Cardiac fibroblast (primary cell): ENCODE measurements at regions not wholly inside any gene's neighbourhood (a gene's known extent, or its start where the extent isn't known, plus 50 kb on each side); places are given as distances from the start of the nearest gene placed in this dataset.

Experiments
- DNase-seq, 2 donors: peaks; one replicate each; pipeline versions ENCODE4 v3.0.0 to v3.0.0-alpha.2; 2010; ENCODE audit warnings: low read depth in 2 of 2
- H3K4me3 ChIP-seq, 2 donors: replicated peaks in 1 of 2; 1 replicate in 1 of 2; 2 replicates in 1 of 2; pipeline ENCODE4 v1.5.1; 2011; ENCODE audit warnings: low read depth in 2 of 2, low read length in 2 of 2, mild to moderate bottlenecking in 2 of 2, moderate library complexity in 1 of 2
- TF ChIP-seq, protein P1 (sequence below): IDR thresholded peaks from one replicate; pipeline ENCODE4 v1.5.1; 2011; ENCODE audit warnings: low read depth, mild to moderate bottlenecking, low read length, inconsistent platforms

DNA sequence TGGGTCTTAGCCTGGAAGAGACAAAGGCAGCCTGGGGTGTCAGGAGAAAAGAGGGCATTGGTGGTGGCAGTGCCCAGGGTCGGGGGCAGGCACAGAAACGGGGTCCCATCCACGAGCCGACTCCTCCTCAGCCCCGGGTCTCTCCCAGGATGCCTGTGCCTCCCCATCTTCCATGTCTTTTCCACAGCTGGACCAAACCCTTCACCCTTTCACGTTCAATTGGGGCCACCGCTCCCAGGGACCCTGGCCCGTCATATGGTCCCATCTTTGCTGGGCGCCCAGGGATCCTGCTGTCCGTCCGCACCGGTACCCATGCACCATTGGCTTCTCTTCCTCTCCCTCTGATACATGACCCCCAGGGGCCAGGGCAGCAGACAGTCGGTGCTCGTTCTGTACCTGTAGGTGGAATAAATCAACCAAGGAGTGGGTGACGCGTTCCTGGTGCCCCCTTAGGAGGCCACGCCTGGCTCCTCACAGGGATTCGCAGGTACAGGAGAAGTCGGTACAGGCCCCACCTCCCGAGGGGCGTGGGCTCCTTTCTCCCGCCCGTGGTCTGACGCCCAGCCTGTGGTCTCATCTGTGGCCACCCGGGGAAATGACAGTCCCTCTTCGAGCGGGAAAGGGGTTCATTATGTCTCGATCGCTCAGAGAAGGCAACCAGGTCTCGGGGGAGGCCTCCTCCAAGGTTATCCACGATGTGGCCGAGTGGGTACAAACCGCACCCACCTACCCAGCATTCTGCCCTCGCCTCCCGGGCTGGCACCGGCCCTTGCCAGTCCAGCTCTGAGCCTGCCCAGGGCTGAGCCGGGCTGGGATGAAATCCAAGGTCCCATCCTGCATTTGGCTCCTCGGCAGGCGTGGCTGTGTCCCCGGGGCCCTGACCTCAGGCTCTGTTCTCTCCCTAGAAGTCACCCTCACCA lies 1493.6 kb downstream of the BRD1 start:
- no peak overlapping the region for H3K4me3 ChIP-seq
- DNase-seq: no peak
- TF ChIP-seq, protein P1, sequence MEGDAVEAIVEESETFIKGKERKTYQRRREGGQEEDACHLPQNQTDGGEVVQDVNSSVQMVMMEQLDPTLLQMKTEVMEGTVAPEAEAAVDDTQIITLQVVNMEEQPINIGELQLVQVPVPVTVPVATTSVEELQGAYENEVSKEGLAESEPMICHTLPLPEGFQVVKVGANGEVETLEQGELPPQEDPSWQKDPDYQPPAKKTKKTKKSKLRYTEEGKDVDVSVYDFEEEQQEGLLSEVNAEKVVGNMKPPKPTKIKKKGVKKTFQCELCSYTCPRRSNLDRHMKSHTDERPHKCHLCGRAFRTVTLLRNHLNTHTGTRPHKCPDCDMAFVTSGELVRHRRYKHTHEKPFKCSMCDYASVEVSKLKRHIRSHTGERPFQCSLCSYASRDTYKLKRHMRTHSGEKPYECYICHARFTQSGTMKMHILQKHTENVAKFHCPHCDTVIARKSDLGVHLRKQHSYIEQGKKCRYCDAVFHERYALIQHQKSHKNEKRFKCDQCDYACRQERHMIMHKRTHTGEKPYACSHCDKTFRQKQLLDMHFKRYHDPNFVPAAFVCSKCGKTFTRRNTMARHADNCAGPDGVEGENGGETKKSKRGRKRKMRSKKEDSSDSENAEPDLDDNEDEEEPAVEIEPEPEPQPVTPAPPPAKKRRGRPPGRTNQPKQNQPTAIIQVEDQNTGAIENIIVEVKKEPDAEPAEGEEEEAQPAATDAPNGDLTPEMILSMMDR: no peak

DNA sequence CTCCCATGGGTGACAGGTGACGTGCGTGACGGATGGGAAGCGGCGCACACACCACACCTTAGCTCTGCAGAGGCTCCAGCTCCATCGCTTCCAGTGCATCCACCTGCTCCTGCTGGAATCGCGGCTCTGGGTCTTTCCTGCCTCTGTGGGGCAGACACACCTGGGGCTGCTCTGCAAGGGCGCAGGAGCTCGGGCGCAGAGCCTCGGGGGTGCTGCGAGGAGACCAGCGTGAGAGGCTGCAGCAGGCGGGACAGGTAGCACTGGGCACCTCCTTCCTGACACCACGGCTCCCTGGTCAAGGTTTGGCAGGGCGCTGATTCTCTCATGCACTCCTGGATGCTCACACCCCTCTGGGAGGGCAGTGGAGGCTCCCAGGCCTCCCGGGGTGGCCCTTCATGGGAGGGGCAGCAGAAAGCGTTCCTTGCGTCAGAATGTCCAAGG lies 1494.3 kb downstream of the BRD1 start:
- H3K4me3 ChIP-seq: no peak overlapping the region
- no peak for DNase-seq
- TF ChIP-seq, protein P1: no peak

DNA sequence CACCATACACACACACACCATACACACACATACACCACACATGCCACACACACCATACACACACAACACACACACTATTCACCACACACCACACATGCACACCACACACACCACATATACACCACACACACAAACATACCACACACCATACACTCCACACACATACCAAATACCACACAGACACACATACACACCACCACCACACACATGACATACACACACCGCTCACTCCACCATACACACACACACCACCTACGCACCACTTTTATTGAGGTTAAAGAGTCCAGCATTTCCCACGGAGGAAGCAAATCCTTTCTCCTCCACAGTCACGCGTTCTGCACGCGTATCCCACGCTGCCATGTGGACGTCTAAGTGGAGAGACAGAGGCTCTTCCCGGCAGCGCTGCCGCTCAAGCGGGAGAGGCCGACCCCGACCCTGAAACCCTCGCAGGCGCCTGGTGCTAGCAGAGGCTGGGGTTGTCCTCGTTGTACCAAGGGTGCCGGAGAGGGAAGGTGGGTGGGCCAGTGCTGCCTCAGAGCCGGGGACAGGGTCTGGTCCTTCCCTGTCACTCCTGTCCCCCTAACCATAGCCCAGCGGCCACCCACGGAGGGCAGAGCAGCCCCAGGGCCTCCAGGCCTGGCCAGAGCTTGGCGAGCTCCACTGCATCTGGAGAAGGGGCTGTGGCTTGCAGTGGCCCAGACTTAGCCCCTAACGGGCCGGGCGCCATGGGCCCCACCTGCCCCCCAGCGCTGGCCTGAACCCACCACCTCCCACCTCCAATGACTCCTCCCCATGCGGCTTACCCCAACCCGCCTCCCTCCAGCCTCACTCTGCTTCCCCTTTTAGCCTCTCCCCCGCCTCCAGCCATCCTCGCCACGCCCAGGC lies 1495.0 kb downstream of the BRD1 start:
- DNase-seq: no peak
- TF ChIP-seq, protein P1: no peak

DNA sequence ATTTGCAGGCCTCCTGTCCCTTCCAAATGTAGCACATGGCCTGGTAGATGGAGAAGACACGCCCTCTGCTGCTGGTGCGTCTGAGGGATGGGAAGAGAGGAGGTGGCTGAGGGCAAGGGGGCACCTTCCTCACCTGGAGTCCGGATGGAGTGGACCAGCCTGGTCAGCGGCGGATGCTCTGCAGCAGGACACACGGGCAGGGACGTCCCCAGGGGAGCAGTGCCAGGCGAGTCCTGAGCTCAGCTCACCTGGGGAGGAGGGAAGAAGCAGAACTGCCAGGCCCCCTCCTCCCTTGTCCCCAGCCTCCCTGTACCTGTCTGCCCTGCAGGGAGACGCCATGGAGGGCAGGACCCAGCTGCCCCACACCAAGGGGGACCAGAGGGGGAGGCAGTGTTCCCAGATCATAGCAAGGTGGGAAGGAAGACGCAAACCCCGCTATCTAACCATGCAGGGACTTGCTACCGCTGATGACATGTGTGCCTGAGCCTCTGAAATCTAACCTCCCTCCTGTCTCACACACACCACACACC lies 1495.9 kb downstream of the BRD1 start:
- no peak overlapping the region for H3K4me3 ChIP-seq
- no peak for DNase-seq
- TF ChIP-seq, protein P1: no peak

More for the DNA sequence above, 1495.0 kb downstream of the BRD1 start:
- no peak overlapping the region for H3K4me3 ChIP-seq

DNA sequence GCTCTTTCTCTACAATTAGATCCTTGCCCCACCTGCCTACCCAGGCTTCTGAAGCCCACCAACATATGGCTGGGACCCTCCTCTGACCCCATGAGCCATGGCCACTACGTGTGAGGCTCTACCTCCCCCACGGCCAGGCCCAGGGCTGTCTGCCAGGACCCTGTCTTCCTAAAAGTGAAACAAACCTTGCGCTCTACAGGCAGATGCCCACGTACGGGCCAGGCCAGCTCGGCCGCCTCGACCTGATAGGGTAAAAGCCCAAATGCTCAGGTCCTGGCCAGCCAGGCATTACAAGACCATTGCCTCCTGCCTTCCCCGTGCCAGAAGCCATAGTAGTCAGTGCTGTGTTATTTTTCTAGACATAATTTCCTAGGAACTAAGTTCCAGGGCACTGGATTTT lies 1496.4 kb downstream of the BRD1 start:
- H3K4me3 ChIP-seq: no peak overlapping the region
- DNase-seq: no peak
- TF ChIP-seq, protein P1: no peak

DNA sequence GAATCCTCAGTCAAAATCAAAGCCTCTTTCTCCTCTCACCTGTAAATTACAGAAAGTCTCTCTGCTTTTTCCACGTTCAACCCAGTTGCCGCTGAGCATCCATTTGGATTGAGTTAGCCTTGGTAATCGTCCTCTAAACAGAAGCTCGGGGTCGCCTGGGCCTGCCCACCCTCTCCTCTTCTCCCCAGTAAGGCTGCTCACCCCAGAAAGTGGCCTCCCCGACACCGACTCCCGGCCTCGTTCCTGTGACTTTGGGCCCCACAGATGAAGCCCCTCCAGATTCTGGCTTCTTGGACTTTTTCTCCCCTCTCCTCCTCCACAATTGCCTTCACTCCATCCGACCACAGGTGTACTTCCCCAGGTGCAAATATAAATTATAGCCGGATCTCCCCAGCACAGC lies 1500.0 kb downstream of the BRD1 start:
- DNase-seq: no peak
- H3K4me3 ChIP-seq: no peak overlapping the region
- TF ChIP-seq, protein P1: no peak
